SJSA1 (cell line): ENCODE measurements at regions not wholly inside any gene's neighbourhood (a gene's known extent, or its start where the extent isn't known, plus 50 kb on each side); places are given as distances from the start of the nearest gene placed in this dataset.
"Not testable (repeated sequence)": the region's sequence is repeated elsewhere in the genome, so short reads cannot be mapped to it uniquely, and the experiment has no call there.

ENCODE experiments used
- DNase-seq, 2 experiments: peaks; one replicate each; pipeline ENCODE4 v3.0.0-alpha.2; 2015 to 2020; ENCODE audit warnings: low spot score in 2 of 2, low read depth in 1 of 2
- H3K27ac ChIP-seq: fragments of 250-450 bp; sonication (Bioruptor Pico); 2 replicates; pipeline ENCODE4 v1.5.1; 2020; ENCODE audit warnings: mild to moderate bottlenecking, moderate library complexity
- H3K27me3 ChIP-seq: fragments of 250-450 bp; sonication (Bioruptor Pico); replicated peaks from 2 replicates; pipeline ENCODE4 v1.5.1; 2020; ENCODE audit warnings: mild to moderate bottlenecking, moderate library complexity
- H3K36me3 ChIP-seq: fragments of 250-450 bp; sonication (Bioruptor Pico); 2 replicates; pipeline ENCODE4 v1.5.1; 2020; ENCODE audit warnings: mild to moderate bottlenecking
- H3K4me1 ChIP-seq: fragments of 250-450 bp; sonication (Bioruptor Pico); replicated peaks from 2 replicates; pipeline ENCODE4 v1.6.1; 2021; ENCODE audit warnings: mild to moderate bottlenecking
- H3K4me3 ChIP-seq: fragments of 250-450 bp; sonication (Bioruptor Pico); 2 replicates; pipeline ENCODE4 v1.5.1; 2020; ENCODE audit warnings: mild to moderate bottlenecking
- H3K9me3 ChIP-seq: fragments of 250-450 bp; sonication (Bioruptor Pico); replicated peaks from 2 replicates; pipeline ENCODE4 v1.5.1; 2020; ENCODE audit warnings: mild to moderate bottlenecking

DNA sequence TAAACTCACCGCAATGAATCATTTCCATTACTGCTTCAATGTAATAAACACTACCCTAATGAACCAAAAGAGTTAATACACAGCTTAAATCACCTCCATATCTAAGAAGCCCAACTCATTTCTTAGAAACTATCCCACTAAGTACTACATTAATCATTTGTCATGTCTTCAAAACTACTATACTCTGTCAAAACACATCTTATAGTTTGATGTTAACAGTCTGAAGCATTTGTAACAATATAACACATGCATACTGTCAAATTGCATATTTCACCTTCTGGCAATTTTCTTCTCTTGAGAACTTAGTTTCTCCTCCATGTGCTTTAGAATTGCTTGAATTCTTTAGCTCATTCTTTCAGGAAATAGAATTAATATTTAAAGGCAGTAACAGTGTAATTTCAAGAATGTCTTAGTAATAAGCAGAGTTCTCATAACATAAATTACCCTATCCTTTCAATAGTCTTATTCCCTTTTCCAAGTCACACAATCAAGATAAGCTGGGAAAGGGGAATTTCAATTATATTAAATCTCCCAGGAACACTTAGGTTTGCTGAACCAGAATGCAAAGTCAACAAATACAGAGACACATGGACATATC is 199.7 kb downstream of the ATPSCKMT start:
- no peak overlapping the region for H3K27ac ChIP-seq
- H3K4me1 ChIP-seq, result no peaks in the 10 kb centered on the region
- no peak overlapping the region for H3K4me3 ChIP-seq
- no peaks in the 10 kb centered on the region for H3K36me3 ChIP-seq
- H3K9me3 ChIP-seq, result peaks cover 15% of the 10 kb centered on the region; the same call in 1 of the 2 replicates
- DNase-seq, result no peak
- no peaks in the 10 kb centered on the region; the same call in 1 of the 2 replicates for H3K27me3 ChIP-seq

DNA sequence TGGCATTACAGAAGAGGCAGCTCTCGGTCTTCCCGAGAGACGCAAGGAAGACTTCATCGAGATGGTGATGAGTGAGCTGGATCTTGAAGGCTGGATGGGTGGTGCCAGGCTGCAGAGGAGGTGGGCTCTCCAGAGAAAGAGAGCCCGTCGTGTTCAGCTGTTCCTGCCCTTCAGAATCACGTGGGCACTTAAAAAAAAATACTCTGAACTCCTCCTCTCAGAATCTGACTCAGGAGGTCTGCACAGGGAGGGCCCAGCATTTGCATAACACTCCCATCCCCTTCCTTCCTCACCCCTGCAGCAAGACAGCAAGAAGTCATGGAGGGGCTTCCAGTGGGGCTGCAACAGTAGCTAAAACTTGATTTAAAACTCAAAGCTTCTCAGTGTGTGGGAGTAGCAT is 203.0 kb downstream of the ATPSCKMT start:
- Histone ChIP-seq H3K4me3 (no peak overlapping the region), H3K27me3 (no peaks in the 10 kb centered on the region; the same call in 1 of the 2 replicates), H3K4me1 (no peaks in the 10 kb centered on the region), H3K27ac (no peak overlapping the region), H3K36me3 (no peaks in the 10 kb centered on the region), H3K9me3 (peaks cover 6% of the 10 kb centered on the region; the same call in 1 of the 2 replicates)
- DNase-seq, result no peak

DNA sequence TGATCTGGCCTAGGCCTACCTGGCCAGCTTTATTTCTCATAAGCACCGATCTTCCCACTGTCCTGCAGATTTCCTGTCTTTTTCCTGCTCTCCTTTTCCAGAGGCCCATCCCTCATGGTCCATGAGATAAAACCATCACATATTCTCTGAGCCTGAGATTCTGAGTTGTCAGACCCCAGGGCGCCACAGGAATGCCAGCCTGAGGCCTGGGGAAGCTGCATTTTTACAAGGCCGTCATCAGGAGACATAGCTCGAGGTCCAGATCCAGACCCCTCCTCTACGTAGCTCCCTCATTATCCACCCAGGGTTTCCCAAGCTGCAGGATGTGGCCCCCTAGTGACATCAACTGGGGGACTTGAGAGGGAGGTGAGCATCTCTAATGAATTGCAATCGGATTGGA is 204.3 kb downstream of the ATPSCKMT start:
- H3K9me3 ChIP-seq, result no peaks in the 10 kb centered on the region
- no peaks in the 10 kb centered on the region for H3K4me1 ChIP-seq
- H3K4me3 ChIP-seq, result no peak overlapping the region
- H3K36me3 ChIP-seq, result no peaks in the 10 kb centered on the region
- no peak overlapping the region for H3K27ac ChIP-seq
- no peaks in the 10 kb centered on the region; the same call in 1 of the 2 replicates for H3K27me3 ChIP-seq
- no peak for DNase-seq

DNA sequence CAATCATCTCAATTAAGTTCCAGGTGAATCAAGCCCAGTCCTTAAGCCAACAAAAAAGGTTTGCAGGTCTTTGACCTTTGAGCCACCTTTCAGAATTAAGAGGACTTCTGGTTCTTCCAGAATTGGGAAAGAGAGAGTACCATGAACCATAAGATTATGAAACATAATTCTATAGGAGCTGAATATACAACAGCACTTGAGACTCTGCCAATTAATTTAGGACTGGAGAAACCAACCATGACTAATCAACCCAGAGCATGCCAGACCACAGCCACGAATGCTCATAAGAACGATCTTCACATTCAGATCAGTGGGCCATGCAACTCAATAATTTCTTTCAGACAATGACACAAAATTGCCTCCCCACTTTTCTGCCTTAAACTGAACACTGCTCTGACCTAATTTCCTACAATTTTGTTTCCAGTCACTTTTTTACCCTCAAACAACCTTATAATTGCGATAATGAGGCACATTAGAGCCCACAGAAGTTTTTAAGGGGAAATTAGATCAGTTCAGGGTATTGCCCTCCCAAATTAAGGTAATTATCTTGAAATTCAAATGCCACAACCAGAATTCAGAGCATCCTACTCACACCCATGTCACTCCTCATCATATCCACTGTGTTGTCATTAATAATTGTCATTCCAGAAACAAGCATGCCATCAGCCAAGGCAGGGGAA is 213.4 kb downstream of the ATPSCKMT start:
- H3K9me3 ChIP-seq, result no peaks in the 10 kb centered on the region
- no peaks in the 10 kb centered on the region for H3K4me1 ChIP-seq
- DNase-seq, result no peak
- H3K4me3 ChIP-seq, result no peak overlapping the region
- H3K36me3 ChIP-seq, result no peaks in the 10 kb centered on the region
- H3K27me3 ChIP-seq, result no peaks in the 10 kb centered on the region
- H3K27ac ChIP-seq, result no peak overlapping the region

DNA sequence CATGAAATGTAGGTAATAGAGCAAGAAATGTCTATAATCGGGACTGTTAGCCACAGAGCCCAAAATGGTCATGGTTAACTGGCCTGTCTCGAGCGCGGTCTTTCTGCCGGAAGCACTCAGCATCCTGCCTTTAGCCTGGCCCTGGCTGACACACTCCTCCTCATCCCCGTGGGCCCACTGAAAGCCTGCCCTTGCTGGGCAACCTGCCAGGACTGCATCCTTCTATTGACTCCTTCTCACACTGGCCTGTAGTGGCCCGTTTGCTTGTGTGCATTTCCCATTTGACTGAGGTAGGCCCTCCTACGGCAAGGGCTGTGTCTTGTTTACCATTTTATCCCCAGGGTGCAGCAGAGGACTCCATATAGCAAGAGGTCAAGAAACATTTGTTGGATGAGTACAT is 215.7 kb downstream of the ATPSCKMT start:
- Histone ChIP-seq H3K4me3 (no peak overlapping the region), H3K27ac (no peak overlapping the region), H3K27me3 (no peaks in the 10 kb centered on the region), H3K4me1 (no peaks in the 10 kb centered on the region), H3K9me3 (no peaks in the 10 kb centered on the region), H3K36me3 (no peaks in the 10 kb centered on the region)
- DNase-seq, result peak in 1 of 2 experiments; percentile 45

DNA sequence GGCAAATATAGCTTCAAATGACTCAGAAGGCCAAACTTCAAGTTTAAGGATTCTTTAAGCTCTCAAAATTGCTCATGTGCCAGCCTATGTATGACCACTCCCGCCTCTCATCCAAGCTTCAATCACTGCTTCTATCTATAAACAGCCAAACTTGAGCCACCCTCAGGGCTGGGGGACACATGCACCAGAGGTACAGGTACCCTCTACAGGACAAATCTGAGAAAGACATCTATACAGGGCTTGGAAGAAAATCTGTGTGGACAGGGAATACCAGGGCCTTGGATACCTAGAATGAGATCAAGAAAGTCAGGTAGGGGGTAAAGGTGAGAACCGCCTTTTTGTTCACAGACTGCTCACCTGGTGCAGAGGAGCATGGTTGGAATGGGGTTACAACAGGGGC is 217.9 kb downstream of the ATPSCKMT start:
- Histone ChIP-seq H3K36me3 (no peaks in the 10 kb centered on the region), H3K9me3 (no peaks in the 10 kb centered on the region), H3K27me3 (no peaks in the 10 kb centered on the region), H3K27ac (no peak overlapping the region), H3K4me3 (no peak overlapping the region), H3K4me1 (no peaks in the 10 kb centered on the region)
- DNase-seq, result no peak

DNA sequence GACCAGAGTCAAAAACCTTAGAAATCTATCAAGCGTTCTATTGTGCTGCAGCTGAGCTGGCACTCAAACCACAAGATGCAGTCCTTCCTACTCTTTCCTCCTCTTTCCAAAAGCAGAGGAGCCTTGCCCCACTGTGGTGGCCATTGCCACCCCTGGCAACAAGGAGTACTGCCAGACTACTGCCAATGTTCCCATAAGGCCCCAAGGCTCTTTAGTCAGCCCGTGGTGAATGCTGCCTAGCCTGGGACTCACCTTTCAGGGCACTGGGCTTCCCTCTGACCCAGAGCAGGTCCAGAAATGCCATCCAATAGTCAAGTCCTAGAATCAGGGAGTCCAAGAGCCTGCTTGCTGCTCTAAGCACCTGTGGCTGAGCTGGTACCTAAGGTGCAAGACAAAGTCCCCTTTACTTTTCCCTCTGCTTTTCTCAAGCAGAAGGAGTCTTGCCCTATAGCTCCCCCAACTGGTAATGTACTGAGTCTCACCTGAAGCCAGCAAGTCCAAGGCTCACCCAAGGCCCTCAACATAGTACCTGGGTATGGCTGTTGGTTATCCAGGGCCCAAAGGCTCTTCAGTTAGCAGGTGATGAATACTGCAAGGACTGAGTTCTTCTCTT is 219.4 kb downstream of the ATPSCKMT start:
- DNase-seq, result peak; percentile 34 to 42

DNA sequence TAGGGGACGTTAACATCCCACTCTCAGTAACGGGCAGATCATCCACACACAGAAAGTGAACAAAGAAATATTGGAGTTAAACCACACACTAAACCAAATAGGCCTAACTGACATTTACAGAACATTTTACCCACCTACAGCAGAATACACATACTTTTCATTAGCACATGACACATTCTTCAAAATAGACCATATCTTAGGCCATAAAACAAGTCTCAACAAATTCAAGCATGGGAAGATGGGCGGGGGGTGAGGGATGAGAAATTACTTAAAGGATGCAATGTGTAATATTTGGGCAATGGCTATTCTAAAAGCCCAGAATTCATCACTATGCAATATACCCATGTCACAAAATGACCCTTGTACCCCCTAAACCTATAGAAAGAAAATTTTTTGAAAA is 226.2 kb downstream of the ATPSCKMT start:
- no peaks in the 10 kb centered on the region for H3K9me3 ChIP-seq
- no peaks in the 10 kb centered on the region for H3K27me3 ChIP-seq
- no peaks in the 10 kb centered on the region for H3K36me3 ChIP-seq
- no peak overlapping the region for H3K27ac ChIP-seq
- peaks cover 8% of the 10 kb centered on the region for H3K4me1 ChIP-seq
- no peak for DNase-seq
- H3K4me3 ChIP-seq, result no peak overlapping the region

More for the DNA sequence above, 219.4 kb downstream of the ATPSCKMT start:
- Histone ChIP-seq H3K27ac (no peak overlapping the region), H3K4me1 (no peaks in the 10 kb centered on the region), H3K36me3 (no peaks in the 10 kb centered on the region), H3K27me3 (no peaks in the 10 kb centered on the region), H3K4me3 (no peak overlapping the region), H3K9me3 (no peaks in the 10 kb centered on the region)

DNA sequence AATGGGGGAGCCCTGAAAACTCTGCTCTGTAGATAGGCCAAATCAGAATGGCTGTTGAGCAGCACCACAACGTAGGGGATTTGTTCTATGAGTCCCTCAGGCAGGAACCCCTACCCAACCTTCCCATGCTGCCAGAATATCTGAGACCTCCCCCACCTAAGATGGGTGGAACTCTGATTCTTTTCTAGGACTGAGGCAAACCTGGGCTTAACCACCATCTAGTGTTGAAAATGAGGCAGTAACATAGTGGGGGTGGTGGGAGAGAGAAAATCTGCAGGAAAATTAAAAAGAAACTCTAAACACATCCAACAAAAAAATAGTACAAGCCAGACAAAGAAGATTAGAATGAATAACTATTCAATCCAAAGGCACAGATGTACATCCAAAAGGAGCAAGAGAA is 228.4 kb downstream of the ATPSCKMT start:
- 0 out of 2 replicates have a peak, but pooled peaks cover 7% of the 10 kb centered on the region for H3K9me3 ChIP-seq
- peaks cover 28% of the 10 kb centered on the region for H3K4me1 ChIP-seq
- H3K36me3 ChIP-seq, result no peaks in the 10 kb centered on the region
- H3K27ac ChIP-seq, result no peak overlapping the region
- no peaks in the 10 kb centered on the region for H3K27me3 ChIP-seq
- DNase-seq, result no peak
- no peak overlapping the region for H3K4me3 ChIP-seq

DNA sequence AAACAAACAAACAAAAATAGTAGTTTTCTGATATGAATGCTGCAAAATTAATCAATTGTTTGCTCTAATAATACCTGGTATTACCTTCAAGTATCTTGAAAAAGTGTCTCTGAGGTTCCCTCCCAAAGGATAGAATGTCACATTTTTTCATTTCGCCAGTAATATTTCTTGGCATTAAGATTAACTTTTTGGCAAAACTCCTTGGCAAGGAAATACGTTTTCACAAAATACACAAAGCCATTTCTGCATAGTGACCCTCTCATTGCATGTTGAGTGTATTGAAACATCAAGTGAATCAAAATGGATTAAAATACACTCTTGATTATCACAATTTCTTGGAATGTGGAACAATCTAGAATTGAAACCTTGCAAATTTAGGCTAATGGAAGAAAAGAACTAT is 230.5 kb downstream of the ATPSCKMT start:
- no peak for DNase-seq
- Histone ChIP-seq H3K4me1 (peaks cover 28% of the 10 kb centered on the region), H3K9me3 (0 out of 2 replicates have a peak, but pooled peaks cover 7% of the 10 kb centered on the region), H3K27me3 (no peaks in the 10 kb centered on the region), H3K4me3 (no peak overlapping the region), H3K36me3 (no peaks in the 10 kb centered on the region), H3K27ac (peak overlapping the region; percentile 95)

DNA sequence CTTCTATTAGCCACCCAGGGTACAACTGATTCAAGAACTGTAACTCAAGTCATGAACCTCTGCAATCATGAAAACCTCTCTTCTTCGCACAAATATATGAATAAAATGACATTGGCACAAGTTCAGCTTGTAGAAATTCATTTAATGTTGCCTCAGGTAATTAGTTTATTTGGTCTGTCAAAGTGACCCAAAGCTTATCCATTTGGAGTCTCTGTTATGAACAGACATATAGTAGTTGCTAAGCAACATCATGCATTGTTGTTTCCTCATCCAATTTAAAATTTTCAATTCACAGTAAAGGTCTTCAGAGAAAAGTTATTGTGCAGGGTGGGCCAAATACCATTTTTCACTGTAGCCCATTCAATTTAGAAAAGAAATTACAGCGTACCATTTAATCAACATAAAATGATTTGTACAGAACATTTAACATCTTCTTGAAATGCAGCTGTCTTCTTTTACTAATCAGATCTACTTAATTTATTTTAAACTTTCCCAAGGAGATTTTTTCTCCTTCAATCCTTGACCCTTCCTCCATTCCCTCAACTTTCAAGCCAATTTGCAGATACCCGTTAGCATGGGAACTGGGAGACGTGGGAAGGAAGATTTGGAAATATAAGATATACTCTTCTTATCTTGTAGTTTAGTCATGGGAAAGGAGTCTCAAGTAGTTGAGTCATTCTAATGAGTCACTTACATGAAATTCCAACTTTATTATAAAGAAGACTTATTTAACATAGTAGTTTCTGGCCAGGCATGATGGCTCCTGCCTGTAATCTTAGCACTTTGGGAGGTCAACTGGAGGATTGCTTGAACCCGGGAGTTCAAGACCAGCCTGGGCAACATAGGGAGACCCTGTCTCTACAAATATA is 231.3 kb downstream of the ATPSCKMT start:
- peak in 1 of 2 experiments; percentile 89 for DNase-seq
- H3K36me3 ChIP-seq, result no peaks in the 10 kb centered on the region
- no peaks in the 10 kb centered on the region for H3K27me3 ChIP-seq
- peak overlapping the region; percentile 95 for H3K27ac ChIP-seq
- H3K4me3 ChIP-seq, result no peak overlapping the region
- peaks cover 28% of the 10 kb centered on the region for H3K4me1 ChIP-seq
- 0 out of 2 replicates have a peak, but pooled peaks cover 7% of the 10 kb centered on the region for H3K9me3 ChIP-seq

DNA sequence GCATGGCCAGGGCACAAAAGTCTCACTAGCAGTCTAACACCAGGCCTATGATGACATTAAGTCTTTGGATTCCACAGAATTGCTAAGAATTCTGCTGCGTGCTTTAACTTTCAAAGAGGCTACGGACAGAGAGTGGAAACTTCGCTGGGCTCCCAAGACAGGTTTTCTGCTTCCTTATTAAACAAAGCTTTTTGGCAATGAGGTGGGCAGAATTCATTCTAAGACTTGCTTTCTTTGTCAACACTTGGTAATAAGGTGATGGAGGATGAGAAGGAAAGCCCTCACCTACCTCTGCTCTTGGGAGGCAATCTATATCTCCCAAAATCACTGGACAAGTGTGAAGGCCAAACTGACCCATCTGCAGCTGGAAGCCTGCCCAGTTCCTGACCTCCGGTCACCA is 231.9 kb downstream of the ATPSCKMT start:
- H3K27me3 ChIP-seq, result no peaks in the 10 kb centered on the region

DNA sequence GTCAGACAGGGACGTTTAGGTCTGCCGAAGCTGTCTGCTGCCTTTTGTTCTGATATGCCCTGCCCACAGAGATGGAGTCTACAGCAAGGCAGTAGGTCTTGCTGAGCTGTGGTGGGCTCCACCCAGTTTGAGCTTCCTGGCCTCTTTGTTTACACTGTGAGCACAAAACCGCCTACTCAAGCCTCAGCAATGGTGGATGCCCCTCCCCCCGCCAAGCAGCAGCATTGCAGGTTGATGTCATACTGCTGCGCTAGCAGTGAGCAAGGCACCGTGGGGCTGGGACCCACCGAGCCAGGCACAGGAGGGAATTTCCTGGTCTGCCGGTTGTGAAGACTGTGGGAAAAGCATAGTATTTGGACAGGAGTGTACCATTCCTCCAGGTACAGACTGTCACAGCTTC is 233.1 kb downstream of the ATPSCKMT start:
- not testable (repeated sequence) for H3K9me3 ChIP-seq
- DNase-seq, result peak; percentile 78 to 95

More for the DNA sequence above, 231.9 kb downstream of the ATPSCKMT start:
- Histone ChIP-seq H3K9me3 (0 out of 2 replicates have a peak, but pooled peaks cover 7% of the 10 kb centered on the region), H3K27ac (peak overlapping the region; percentile 95), H3K4me1 (peaks cover 28% of the 10 kb centered on the region), H3K4me3 (no peak overlapping the region), H3K36me3 (no peaks in the 10 kb centered on the region)
- no peak for DNase-seq

More for the DNA sequence above, 233.1 kb downstream of the ATPSCKMT start:
- H3K27me3 ChIP-seq, H3K4me3 ChIP-seq, H3K36me3 ChIP-seq: not testable (repeated sequence)
- peak overlapping the region; percentile 74 for H3K27ac ChIP-seq
- H3K4me1 ChIP-seq, result peaks cover 28% of the 10 kb centered on the region
